GM21825 (cell line): ENCODE measurements at regions not wholly inside any gene's neighbourhood (a gene's known extent, or its start where the extent isn't known, plus 50 kb on each side); places are given as distances from the start of the nearest gene placed in this dataset.

Source experiments
- ATAC-seq: cut with Tn5 transposase; IDR thresholded peaks from one replicate; pipeline ENCODE4 v1.9.1; 2021; ENCODE audit warnings: mild to moderate bottlenecking, moderate library complexity; ENCODE audit not compliant: unreplicated experiment

GRCh38 chr12:91974541-91975085 lies 171.0 kb downstream of the BTG1 start:
- ATAC-seq = no peak

GRCh38 chr12:91973813-91974212 lies 171.8 kb downstream of the BTG1 start:
- ATAC-seq = no peak

- no peak for ATAC-seq
Measured at GRCh38 chr12:91972896-91973295, 172.8 kb downstream of the BTG1 start.

DNA sequence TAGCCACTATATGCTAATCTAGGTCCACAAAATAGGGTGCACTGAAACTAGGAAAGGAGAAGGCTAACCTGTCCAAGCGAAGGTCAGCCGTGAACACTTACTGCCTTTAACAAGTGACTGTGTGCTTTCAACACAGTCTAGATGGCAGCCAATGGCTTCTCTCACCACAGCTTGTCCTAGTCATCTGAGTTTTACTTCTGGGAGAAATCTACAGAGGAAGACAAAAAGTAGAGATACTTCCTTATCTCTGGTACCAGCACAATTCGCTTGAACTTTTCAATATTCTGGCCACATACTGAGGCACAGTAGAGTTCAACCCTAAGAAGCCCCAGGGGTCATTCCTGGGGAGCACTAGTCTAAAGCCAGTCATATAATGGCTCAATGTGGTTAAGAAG lies 176.9 kb downstream of the BTG1 start:
- ATAC-seq = no peak

DNA sequence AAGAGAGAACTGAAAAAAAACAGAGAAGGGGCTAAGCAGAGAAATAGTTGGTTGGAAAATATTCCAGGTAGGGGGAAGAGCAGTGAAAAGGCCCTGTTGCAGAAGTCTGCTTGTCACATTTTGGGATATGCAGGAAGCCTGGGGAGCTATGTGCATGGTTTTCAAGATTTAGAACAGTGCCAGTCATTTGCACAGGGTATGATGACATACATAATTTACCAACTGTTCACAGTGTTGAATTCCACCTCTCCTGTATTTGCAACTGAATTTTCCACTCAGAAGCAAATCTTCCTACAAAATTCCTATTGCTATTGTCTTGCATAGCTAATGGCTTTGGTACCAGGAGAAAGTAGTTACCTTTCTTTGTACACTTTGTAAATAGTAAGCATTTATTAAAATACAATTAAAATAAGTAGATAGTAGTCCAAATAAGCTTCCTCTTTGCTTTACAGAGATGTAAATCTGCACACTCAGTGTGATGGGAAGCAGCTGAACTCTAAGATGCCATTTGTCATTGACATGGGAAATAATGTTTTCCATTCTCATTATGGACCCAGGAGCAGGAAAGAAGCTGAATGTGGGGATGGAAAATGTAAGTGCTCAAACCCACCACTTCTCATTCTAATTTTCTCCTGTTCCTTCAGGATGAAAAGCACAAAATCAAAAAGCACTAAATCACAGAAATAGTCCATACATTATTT lies 177.4 kb downstream of the BTG1 start:
- ATAC-seq = no peak

- ATAC-seq = no peak
Measured at GRCh38 chr12:91967590-91967989, 178.1 kb downstream of the BTG1 start.

- no peak for ATAC-seq
Measured at GRCh38 chr12:91965781-91966180, 179.9 kb downstream of the BTG1 start.

DNA sequence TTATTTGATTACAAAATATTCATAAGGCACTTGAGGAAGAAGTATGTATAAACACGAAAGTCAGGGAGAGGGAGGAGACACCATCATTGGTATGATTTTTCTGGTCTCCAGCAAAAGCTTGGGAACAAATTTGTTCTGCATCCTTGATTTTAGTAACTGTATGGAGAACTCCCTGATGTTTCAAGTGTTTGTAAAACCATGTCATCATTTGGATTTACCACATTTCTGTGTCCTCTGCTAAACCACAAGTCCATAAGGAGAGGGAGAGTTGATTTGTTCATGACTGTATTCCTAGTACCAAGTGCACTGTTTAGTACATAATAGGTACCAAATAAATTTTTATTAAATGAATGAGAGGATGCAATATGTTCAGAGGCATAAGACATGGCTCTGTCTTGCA lies 181.1 kb downstream of the BTG1 start:
- no peak for ATAC-seq

DNA sequence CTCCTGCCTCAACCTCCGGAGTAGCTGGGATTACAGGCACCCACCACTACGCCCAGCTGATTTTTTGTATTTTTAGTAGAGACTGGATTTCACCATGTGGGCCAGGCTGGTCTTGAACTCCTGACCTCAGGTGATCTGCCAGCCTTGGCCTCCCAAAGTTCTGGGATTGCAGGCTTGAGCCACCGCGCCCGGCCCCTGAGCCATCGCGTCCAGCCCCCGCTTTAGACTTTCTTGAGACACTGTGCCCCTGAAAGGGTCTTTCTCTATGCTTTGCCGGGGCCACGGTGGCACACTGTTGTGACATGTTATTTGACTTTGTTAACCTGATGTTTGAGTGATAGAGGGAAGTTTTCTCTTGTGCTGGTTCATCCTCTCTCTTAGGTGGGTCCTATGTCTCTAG lies 186.4 kb downstream of the BTG1 start:
- ATAC-seq = no peak

- ATAC-seq = no peak
Measured at GRCh38 chr12:91958816-91959215, 186.8 kb downstream of the BTG1 start.

DNA sequence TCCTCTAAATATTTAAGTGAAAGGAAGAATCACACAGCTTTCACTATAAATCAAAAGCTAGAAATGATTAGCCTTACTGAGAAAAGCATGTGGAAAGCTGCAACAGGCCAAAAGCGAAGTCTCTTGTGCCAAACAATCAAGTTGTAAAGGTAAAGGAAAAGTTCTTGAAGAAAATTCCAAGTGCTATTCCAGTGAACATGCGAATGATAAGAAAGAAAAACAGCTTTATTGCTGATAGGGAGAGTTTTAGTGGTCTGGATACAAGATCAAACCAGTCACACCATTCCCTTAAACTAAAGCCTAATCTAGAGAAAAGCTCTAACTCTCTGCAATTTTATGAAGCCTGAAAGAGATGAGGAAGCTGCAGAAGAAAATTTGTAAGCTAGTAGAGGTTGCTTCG lies 190.9 kb downstream of the BTG1 start:
- ATAC-seq = no peak

- ATAC-seq = no peak
Measured at GRCh38 chr12:91954326-91954725, 191.3 kb downstream of the BTG1 start.

DNA sequence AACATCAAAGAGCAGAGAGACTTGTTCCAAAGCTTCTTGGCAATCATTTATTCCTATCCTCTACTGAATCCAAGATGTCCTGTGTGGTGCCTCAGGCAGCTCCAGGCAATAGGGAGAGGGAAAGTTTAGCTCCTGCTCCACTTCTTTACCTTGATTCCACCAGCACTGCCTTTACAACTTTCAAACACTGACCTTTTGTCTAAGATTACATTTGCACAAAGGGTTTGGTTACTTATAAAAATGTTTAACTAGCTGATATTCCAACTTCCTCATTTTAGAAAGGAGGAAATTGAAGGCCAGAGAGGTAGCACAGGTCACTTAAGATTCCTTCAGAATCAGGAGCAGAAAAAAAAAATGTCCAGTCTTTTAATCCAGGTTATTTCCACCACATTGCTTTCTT lies 192.7 kb downstream of the BTG1 start:
- ATAC-seq = no peak

GRCh38 chr12:91951571-91951970 lies 194.1 kb downstream of the BTG1 start:
- no peak for ATAC-seq

DNA sequence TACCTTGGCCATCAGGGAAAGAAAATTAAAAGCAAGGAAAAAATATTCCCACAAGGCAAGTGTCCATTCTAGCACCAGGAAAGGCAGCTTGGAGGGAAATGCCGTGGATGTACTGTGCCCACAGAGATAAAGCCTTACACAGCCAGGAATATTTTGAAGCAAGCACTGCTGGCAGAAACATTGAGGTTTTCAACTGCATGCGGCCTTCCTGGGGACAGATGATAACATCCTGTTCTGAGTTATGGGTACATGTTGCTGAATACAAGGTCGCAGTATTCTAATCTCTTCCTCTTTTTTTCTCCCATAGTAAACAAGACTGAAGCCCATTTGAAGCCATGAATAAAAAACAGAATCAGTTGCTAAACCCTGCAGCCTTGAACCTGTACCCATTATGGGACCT lies 197.1 kb downstream of the BTG1 start:
- no peak for ATAC-seq

DNA sequence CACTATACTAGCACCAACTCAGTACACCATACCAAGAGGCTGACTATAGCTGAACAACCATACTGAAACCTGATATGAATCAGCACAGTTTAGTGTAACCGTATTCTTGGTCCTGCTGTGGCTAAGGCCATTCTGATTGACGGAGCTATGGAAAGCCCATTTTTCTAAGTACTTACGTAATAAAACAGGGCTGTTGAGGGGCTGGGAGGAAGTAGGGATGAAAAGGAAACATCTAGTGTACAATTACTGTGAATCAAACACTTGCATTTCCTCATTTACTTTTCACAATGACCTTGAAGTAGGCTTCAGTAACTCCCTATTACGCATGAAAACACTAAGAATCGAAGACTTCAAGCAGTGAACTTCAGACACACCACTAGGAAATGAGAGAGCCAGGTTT lies 198.2 kb downstream of the BTG1 start:
- peak; percentile 57 for ATAC-seq

DNA sequence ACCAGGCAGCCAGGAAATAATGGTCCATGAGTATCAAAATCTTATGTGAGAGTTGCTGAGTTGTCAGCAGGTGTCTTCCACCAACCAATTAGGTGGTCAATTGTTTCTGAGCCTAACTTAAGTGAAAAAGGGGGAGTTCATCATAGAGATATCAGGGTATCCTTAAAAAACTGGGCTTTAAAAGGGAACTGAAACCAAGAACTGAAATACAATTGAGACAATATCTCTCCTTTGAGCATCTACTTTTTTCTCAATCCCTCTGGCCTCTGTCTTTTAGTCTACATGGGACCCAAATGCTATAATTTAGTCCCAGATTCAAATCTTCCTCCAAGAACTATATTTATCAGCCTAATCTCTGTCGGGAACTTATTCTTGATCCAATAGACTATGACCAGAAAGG lies 201.0 kb downstream of the BTG1 start:
- no peak for ATAC-seq

DNA sequence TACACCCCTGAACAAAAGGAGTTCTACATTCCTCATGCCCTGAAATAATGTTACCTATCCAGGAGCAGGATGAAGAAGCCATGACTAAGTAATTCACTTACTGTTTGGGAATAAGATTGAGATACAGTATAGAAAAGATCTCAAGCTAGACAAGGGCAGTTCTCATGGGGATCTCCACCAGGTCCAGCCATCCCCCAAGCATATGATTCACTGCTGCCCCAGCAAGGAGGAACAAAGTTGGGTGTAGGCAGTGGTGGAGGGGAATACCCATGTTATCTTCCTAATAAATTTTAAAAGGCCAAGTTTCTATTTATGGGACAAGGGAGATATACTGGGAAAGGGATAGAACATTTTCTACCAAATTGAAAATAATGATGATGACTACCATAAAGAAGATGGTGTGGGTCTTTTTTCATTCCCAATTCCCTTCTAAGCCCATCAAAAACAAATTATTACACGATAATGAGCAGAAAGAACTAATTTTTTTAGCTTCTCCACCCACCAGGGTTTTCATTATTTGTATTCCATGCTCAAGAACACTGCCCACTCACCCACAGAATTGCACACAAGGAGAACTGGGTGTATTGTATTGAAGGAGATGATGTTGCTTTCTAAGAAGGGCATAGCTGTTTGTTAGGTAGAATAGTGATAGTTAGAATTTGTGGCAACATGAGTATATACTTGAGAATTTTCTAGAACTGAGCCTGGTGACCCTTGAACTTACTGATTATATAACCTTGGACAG lies 204.6 kb downstream of the BTG1 start:
- ATAC-seq = no peak

GRCh38 chr12:91940322-91940721 lies 205.3 kb downstream of the BTG1 start:
- no peak for ATAC-seq

DNA sequence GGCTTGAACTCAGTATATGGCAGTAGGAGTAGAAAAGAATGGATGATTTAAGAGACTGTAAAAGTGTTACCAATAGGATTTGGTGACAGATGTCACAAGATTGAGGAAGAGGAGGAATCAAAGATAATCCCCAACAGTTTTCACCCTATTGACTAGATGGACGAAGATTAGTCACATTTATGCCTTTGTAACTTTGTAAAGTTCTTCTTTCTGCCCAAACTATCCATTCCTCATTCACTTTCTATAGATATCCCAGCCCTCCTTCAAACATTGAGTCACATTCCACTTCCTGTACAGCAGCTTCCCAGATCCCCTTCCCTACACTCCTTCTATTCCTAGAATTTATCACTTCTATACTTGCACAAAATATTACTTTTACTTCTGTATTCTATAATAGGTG lies 207.9 kb downstream of the BTG1 start:
- ATAC-seq = no peak

DNA sequence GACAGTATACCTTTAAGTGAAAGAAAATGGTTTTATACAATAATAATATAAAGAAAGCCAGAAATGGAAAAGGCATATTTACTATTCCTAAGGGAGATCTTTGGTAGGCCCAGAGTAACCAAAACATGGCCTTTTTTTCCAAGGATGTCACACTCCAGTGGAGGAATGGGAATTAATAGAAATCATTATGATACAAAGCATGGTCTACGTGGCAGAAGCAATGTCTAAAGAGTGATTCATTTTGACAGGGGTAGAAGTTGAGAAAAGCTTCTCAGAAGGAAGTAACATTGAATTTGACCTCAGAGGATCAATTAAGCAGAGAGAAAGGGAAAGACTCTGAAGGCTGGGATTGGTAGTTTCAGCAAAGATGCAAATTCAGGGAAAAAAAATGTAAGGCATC lies 208.6 kb downstream of the BTG1 start:
- ATAC-seq = no peak

- ATAC-seq = no peak
Measured at GRCh38 chr12:91935296-91935695, 210.3 kb downstream of the BTG1 start.
